Stimulated activated CD4-positive, alpha-beta T cell treated with anti-CD3 and anti-CD28 coated beads, TNF-alpha, amount 100 ng/mL, for 24 hours (primary cell): ENCODE measurements at regions not wholly inside any gene's neighbourhood (a gene's known extent, or its start where the extent isn't known, plus 50 kb on each side); places are given as distances from the start of the nearest gene placed in this dataset.

Source experiments
- DNase-seq, 3 experiments: peaks; one replicate each; pipeline ENCODE4 v3.0.0-alpha.2; 2020; ENCODE audit warnings: low read depth in 3 of 3

GRCh38 chr7:41878309-41879295, 175.7 kb upstream of the INHBA start:
- DNase-seq = no peak

DNA sequence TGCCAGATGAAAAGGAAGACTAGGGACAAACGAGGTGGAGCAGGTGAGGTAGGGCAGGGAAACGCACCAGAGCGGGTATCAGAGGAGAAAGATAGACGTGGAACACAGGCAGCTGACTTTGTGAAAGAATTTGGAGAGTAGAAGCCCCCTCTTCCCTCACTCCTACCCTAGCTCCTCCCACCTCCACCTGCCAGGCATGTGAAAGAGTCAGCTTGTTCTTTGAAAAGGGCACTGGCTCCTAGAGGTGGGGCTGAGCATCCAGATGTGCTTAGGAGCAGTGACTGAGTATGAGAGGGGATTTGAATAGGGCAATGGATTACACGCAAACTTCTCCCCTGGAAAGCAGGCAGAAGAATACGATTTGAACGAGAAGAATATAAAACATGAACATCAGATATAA, 174.2 kb upstream of the INHBA start:
- DNase-seq = no peak

- no peak for DNase-seq
Measured at GRCh38 chr7:41875513-41875912, 172.6 kb upstream of the INHBA start.

- DNase-seq = no peak
Measured at GRCh38 chr7:41874201-41874785, 171.4 kb upstream of the INHBA start.

DNA sequence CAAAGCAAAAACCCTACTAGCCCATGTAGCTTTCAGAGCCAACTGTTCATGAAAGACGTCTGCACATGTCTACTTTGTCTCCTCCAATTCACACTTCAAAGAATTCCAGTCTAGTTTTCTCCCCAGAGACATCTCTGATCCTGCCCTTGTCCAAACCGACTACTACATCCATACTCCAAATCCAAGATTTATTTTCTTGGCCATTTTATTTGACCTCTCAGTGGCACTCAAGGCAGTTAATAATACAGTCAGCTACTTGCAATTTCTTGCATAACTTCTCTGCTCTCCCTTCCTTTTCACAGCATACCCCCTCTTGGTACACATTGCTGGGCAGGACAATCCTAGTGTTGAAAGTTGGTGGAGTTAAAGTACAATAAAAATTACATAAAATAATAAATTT, 170.9 kb upstream of the INHBA start:
- no peak for DNase-seq

DNA sequence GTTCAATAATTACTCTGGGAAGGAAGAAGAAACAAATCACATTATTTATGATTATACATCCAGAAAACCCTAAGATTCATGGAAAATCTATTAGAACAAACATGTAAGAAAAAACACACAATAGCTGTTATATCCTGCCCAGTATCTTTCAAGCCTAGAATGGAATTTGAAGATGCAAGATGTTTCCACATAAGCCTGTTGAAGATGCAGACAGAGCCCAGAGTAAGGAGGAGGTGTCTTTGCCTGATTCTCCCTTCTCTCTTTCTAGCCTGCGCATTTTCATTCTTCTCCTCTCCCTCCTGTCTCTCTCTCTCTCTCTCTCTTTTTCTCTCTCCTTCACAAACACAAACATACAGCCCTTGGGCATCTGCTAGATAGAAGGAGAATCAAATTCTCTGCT, 170.1 kb upstream of the INHBA start:
- no peak for DNase-seq

- no peak for DNase-seq
Measured at GRCh38 chr7:41870461-41871138, 167.7 kb upstream of the INHBA start.

GRCh38 chr7:41869997-41870396, 167.1 kb upstream of the INHBA start:
- DNase-seq = no peak

- DNase-seq = no peak
Measured at GRCh38 chr7:41869596-41869995, 166.7 kb upstream of the INHBA start.

- DNase-seq = no peak
Measured at GRCh38 chr7:41869091-41869490, 166.2 kb upstream of the INHBA start.

GRCh38 chr7:41867639-41868280, 164.9 kb upstream of the INHBA start:
- no peak for DNase-seq

- DNase-seq = no peak
Measured at GRCh38 chr7:41862261-41862660, 159.4 kb upstream of the INHBA start.

- DNase-seq = no peak
Measured at GRCh38 chr7:41861642-41862041, 158.8 kb upstream of the INHBA start.

DNA sequence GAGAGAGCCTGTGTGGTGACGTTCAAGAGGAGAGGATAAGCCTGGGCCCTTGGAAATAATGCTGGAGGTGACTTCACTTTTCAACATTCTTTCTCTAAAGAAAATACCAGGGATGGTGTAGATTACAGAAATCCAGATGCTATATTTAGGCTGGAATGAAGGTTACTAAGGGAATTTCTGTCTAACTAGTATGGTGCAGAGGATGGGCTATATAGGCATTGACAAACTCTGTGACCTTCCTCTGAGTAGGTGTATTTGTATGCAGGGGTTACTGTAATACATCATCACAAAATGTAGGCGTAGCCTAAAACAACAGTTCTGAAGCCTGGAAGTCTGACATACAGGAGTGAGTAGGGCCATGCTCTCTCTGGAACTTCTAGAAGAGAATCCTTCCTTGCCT, 155.3 kb upstream of the INHBA start:
- DNase-seq = no peak

GRCh38 chr7:41855798-41856197, 152.9 kb upstream of the INHBA start:
- no peak for DNase-seq

DNA sequence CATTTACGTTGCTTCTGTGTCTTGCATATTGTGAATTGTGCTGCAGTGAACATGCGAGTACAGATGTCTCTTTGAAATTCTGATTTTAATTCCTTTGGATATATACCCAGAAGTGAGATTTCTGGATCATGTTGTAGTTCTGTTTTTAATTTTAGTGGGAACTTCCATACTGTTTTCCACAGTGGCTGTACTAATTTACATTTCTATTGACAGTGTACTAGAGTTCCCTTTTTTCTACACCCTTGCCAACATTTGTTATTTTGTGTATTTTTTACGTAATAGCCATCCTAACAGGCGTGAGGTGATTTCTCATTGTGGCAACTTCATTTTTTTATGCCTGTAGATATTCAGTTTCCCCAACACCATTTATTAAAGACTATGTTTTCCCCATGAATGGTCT, 144.7 kb upstream of the INHBA start:
- DNase-seq = no peak

DNA sequence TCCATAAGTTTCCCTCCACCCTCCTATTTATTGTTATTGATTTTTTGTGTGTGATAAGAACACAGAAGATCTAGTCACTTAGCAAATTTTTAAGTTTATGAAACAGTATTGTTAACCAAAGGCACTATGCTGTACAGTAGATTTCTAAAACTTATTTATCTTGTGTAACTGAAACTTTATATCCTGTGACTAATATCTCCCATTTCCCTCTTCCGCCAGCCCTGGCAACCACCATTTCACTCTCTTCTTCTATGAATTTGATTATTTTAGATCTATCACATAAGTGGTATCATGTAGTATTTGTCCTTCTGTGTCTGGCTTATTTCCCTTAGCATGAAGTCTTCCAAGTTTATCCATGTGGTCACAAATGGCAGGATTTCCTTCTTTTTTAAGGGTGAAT, 144.3 kb upstream of the INHBA start:
- no peak for DNase-seq

- no peak for DNase-seq
Measured at GRCh38 chr7:41842956-41843355, 140.1 kb upstream of the INHBA start.

- no peak for DNase-seq
Measured at GRCh38 chr7:41837916-41838315, 135.0 kb upstream of the INHBA start.

- DNase-seq = no peak
Measured at GRCh38 chr7:41835976-41836530, 133.2 kb upstream of the INHBA start.

DNA sequence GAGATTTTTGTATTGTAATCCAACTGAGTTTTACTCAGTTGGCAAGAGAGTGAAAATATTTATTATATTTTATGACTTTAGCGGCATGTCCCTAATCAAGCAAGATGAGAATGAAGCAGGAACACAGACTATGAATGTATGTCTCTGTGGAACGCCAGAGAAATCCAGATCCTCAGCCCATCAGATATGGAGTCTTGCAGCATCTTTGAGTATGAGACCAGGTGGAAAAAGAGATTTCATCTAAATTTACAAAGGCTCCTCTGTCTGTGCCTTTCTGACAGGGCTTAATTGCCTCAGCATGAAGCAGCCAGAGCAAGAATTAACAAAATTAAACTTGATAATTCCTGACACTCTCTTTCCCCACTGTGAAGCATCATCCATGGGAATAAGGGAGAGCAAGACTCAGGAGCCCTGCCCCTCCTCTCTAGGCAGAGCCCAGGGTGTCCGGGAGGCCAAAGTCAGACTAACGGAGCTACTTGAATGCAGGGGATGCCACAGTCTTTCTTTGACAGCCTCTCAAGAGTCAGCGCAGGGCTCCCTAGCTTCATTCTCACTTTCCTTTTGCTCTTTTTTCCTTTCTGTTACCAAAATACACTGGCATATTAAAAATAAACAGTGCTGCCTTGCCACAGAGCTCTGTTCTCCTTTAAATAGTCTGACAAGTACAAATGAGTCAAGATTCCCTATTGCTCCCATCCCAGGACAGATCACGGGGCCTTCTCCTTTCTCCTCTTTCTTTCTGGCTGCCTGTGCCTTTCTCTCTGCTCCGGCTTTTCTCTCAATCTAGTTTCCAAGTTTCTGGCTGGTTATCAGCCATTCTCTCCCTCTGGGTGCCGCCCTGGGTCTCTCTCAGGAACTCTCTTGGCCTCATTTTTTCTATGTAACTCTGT, 132.2 kb upstream of the INHBA start:
- no peak for DNase-seq
